ENCODE measurements at regions not wholly inside any gene's neighbourhood (a gene's known extent, or its start where the extent isn't known, plus 50 kb on each side); places are given as distances from the start of the nearest gene placed in this dataset.

DNA sequence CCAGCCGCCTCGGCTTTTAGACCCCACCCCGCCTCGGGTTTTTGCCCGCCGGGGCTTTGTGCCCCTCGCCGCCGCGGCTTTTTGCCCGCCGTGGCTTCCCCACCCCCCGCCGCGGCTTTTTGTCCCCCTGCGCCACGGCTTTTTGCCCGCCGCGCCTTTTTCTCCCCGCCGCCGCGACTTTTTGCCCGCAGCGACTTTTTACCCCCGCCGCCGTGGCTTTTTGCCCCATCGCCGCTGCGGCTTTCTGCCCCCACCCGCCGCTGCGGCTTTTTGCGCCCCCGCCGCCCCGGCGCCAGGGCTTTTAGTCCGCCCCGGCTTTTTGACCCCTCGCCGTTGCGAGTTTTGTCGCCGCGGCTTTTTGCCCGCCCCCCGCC, 474.4 kb downstream of the FAM72C start:
- H3K23ac ChIP-seq (ENCODE audit: insufficient read length): no peak overlapping the region
- no peak for TF ChIP-seq RFX5 (IDR thresholded peaks at IDR 0.05; ENCODE audit: borderline replicate concordance, low read depth, low read length)
- TF ChIP-seq SIX5 (IDR thresholded peaks at IDR 0.05; ENCODE audit: low read depth, low read length): no peak
- TF ChIP-seq SIRT6 (IDR thresholded peaks at IDR 0.05; ENCODE audit: low read length): no peak
- TF ChIP-seq POU5F1 (IDR thresholded peaks at IDR 0.05; ENCODE audit: low read depth, low read length): no peak
- H3K9me3 ChIP-seq (ENCODE audit: insufficient read depth in 2 of 2, low read depth in 1 of 2, low read length in 1 of 2): peaks cover 0 to 3% of the 10 kb centered on the region in 2 experiments; a peak in 1 of 4 replicates
- FAIRE-seq (no peak), DNase-seq (ENCODE audit: low read depth in 1 of 2, low spot score in 2 of 2) (no peak)
- no peaks in the 10 kb centered on the region for H3K23me2 ChIP-seq (ENCODE audit: low read depth, low read length)
- no peak overlapping the region for H2BK12ac ChIP-seq (ENCODE audit: low read depth, low read length)
- no peaks in the 10 kb centered on the region for H3K79me1 ChIP-seq (ENCODE audit: low read depth, low read length)
- H2BK20ac ChIP-seq (ENCODE audit: low read length): no peak overlapping the region
- no peak overlapping the region for H3K18ac ChIP-seq (ENCODE audit: extremely low read depth, low read length)
- no peak overlapping the region for H2BK5ac ChIP-seq (ENCODE audit: low read depth, low read length)
- ChIA-PET POLR2A (ENCODE audit: partially characterized antibody) (no interaction called here), CTCF (ENCODE audit: partially characterized antibody) (no interaction called here)
- H2AK5ac ChIP-seq (ENCODE audit: low read depth, low read length): no peak overlapping the region
- H3K4me1 ChIP-seq (replicated peaks in 1 of 4; ENCODE audit: control insufficient read depth in 3 of 4, insufficient read depth in 4 of 4, low read length in 3 of 4): no peaks in the 10 kb centered on the region
- H3K56ac ChIP-seq (replicated peaks; ENCODE audit: insufficient read length, low read depth, low read length): no peak overlapping the region
- H3K4me2 ChIP-seq (ENCODE audit: insufficient read depth in 1 of 2, low read depth in 2 of 2, low read length in 2 of 2): no peak overlapping the region
- H2AFZ ChIP-seq (ENCODE audit: low read length): no peak overlapping the region
- no peak overlapping the region for H4K5ac ChIP-seq (ENCODE audit: insufficient read length, low read depth, low read length)
- H2BK120ac ChIP-seq (replicated peaks; ENCODE audit: low read depth, low read length): no peak overlapping the region
- no peak overlapping the region for H4K8ac ChIP-seq (ENCODE audit: extremely low read depth, insufficient read depth, low read length)
- H3K79me2 ChIP-seq (ENCODE audit: control insufficient read depth in 1 of 2, insufficient read depth in 2 of 2, low read length in 2 of 2): no peaks in the 10 kb centered on the region
- no peak overlapping the region for H3K9ac ChIP-seq (replicated peaks in 1 of 4; ENCODE audit: extremely low read depth in 1 of 4, low read depth in 3 of 4, low read length in 3 of 4)
- H3K27ac ChIP-seq (ENCODE audit: low read depth, low read length): no peak overlapping the region
- no peak overlapping the region for H4K91ac ChIP-seq (replicated peaks; ENCODE audit: insufficient read length, low read length)
- no peak overlapping the region for H3K4ac ChIP-seq (replicated peaks; ENCODE audit: insufficient read length, low read depth, low read length)
- H4K20me1 ChIP-seq (replicated peaks in 1 of 2; ENCODE audit: control insufficient read depth in 1 of 2, insufficient read depth in 2 of 2, low read length in 2 of 2): no peaks in the 10 kb centered on the region
- H3K27me3 ChIP-seq (replicated peaks in 1 of 4; ENCODE audit: control insufficient read depth in 3 of 4, extremely low read depth in 1 of 4, insufficient read depth in 3 of 4, low read length in 3 of 4): peaks cover 0 to 3% (median under 1%) of the 10 kb centered on the region in 4 experiments; a peak in 2 of 7 replicates
- H3K14ac ChIP-seq (ENCODE audit: insufficient read length): no peak overlapping the region
- no peaks in the 10 kb centered on the region for H3K36me3 ChIP-seq (ENCODE audit: control insufficient read depth in 2 of 4, insufficient read depth in 4 of 4, low read length in 3 of 4)
- H3K4me3 ChIP-seq (ENCODE audit: extremely low read depth in 1 of 4, insufficient read depth in 2 of 4, low read depth in 3 of 4, low read length in 4 of 4): no peak overlapping the region
- no CpG with 5 or more reads among the region's 50 CpGs for WGBS, 2 experiments (ENCODE audit: extremely low coverage in 1 of 2, insufficient coverage in 1 of 2, insufficient read length in 1 of 2, insufficient replicate concordance in 2 of 2, low coverage in 1 of 2, low lambda C conversion rate in 2 of 2, missing lambda C conversion rate in 1 of 2)
- H2BK15ac ChIP-seq (ENCODE audit: low read length): no peak overlapping the region
